NCI-H345 treated with DMSO at 0.1 percent for 48 hours (cell line): ENCODE measurements at regions not wholly inside any gene's neighbourhood (a gene's known extent, or its start where the extent isn't known, plus 50 kb on each side); places are given as distances from the start of the nearest gene placed in this dataset.

Experiments
- DNase-seq: peaks from one replicate; lab custom pipeline; 2025; ENCODE audit not compliant: unreplicated experiment; lab: John Stamatoyannopoulos, UW

- DNase-seq, result no peak
These were observed 294.0 kb downstream of the SEC61B start for GRCh38 chr9:99515895-99516656.

- no peak for DNase-seq
These were observed 294.6 kb downstream of the SEC61B start for GRCh38 chr9:99516657-99517049.

- no peak for DNase-seq
These were observed 297.8 kb upstream of the NR4A3 start for GRCh38 chr9:99523838-99524237.

GRCh38 chr9:99531313-99531712 lies 290.4 kb upstream of the NR4A3 start:
- DNase-seq, result no peak

- no peak for DNase-seq
These were observed 288.3 kb upstream of the NR4A3 start for GRCh38 chr9:99533421-99533820.

GRCh38 chr9:99537996-99538395 lies 283.7 kb upstream of the NR4A3 start:
- DNase-seq, result no peak

- no peak for DNase-seq
These were observed 277.2 kb upstream of the NR4A3 start for GRCh38 chr9:99544526-99544925.

- DNase-seq, result no peak
These were observed 272.2 kb upstream of the NR4A3 start for GRCh38 chr9:99549441-99549840.

- no peak for DNase-seq
These were observed 265.9 kb upstream of the NR4A3 start for GRCh38 chr9:99555792-99556191.

GRCh38 chr9:99556998-99557397 lies 264.7 kb upstream of the NR4A3 start:
- DNase-seq, result no peak

- no peak for DNase-seq
These were observed 263.9 kb upstream of the NR4A3 start for GRCh38 chr9:99557816-99558215.

- DNase-seq, result no peak
These were observed 261.9 kb upstream of the NR4A3 start for GRCh38 chr9:99559776-99560175.

GRCh38 chr9:99560561-99560960 lies 261.1 kb upstream of the NR4A3 start:
- no peak for DNase-seq

- DNase-seq, result no peak
These were observed 260.2 kb upstream of the NR4A3 start for GRCh38 chr9:99561509-99561917.

GRCh38 chr9:99561961-99562565 lies 259.6 kb upstream of the NR4A3 start:
- no peak for DNase-seq

GRCh38 chr9:99563364-99563763 lies 258.3 kb upstream of the NR4A3 start:
- no peak for DNase-seq

- no peak for DNase-seq
These were observed 256.5 kb upstream of the NR4A3 start for GRCh38 chr9:99565203-99565602.

GRCh38 chr9:99567436-99567835 lies 254.2 kb upstream of the NR4A3 start:
- DNase-seq, result no peak

- no peak for DNase-seq
These were observed 251.8 kb upstream of the NR4A3 start for GRCh38 chr9:99569840-99570239.

- DNase-seq, result no peak
These were observed 249.1 kb upstream of the NR4A3 start for GRCh38 chr9:99572567-99572966.

- no peak for DNase-seq
These were observed 248.6 kb upstream of the NR4A3 start for GRCh38 chr9:99573085-99573484.

GRCh38 chr9:99573886-99574285 lies 247.8 kb upstream of the NR4A3 start:
- no peak for DNase-seq

GRCh38 chr9:99576002-99576401 lies 245.7 kb upstream of the NR4A3 start:
- DNase-seq, result no peak
